ENCODE measurements at regions not wholly inside any gene's neighbourhood (a gene's known extent, or its start where the extent isn't known, plus 50 kb on each side); places are given as distances from the start of the nearest gene placed in this dataset.
A peak's percentile ranks its signal among the peaks of the same experiment; 100 is the strongest.

- DNase-seq (ENCODE audit: low read depth, low spot score), result no peak
- Histone ChIP-seq H3K4me2 (ENCODE audit: control insufficient read depth, extremely low read depth, insufficient read depth, low read depth, low read length) (no peak overlapping the region), H2AFZ (ENCODE audit: control insufficient read depth, low read length) (no peak overlapping the region)
These were observed 80.0 kb upstream of the RPS6KA2 start for GRCh38 chr6:166707045-166707444.

GRCh38 chr6:166705069-166705468 lies 78.0 kb upstream of the RPS6KA2 start:
- no peak for TF ChIP-seq EZH2 (IDR thresholded peaks at IDR 0.05; ENCODE audit: low read length)
- Histone ChIP-seq H3K4me2 (ENCODE audit: control insufficient read depth, extremely low read depth, insufficient read depth, low read depth, low read length) (no peak overlapping the region), H3K27ac (ENCODE audit: control insufficient read depth, insufficient read depth, low read length) (no peak overlapping the region), H3K9ac (ENCODE audit: control insufficient read depth, extremely low read depth, insufficient read depth, low read length) (no peak overlapping the region), H3K4me3 (ENCODE audit: control insufficient read depth in 2 of 3, extremely low read depth in 1 of 3, insufficient read depth in 2 of 3, low read depth in 1 of 3, low read length in 3 of 3) (no peak overlapping the region), H3K36me3 (ENCODE audit: control insufficient read depth in 2 of 2, extremely low read depth in 1 of 2, insufficient read depth in 2 of 2, low read length in 2 of 2) (no peaks in the 10 kb centered on the region), H3K4me1 (ENCODE audit: control insufficient read depth, extremely low read depth, insufficient read depth, low read length) (no peaks in the 10 kb centered on the region), H2AFZ (ENCODE audit: control insufficient read depth, low read length) (no peak overlapping the region), H3K9me3 (ENCODE audit: control insufficient read depth, low read depth, low read length) (no peaks in the 10 kb centered on the region), H3K27me3 (ENCODE audit: control insufficient read depth, extremely low read depth, insufficient read depth, low read length) (peaks cover 9% of the 10 kb centered on the region), H4K20me1 (ENCODE audit: control insufficient read depth, extremely low read depth, insufficient read depth, low read length) (no peaks in the 10 kb centered on the region), H3K79me2 (ENCODE audit: control insufficient read depth, insufficient read depth, low read length) (no peaks in the 10 kb centered on the region), H3K9me1 (ENCODE audit: control insufficient read depth, extremely low read depth, insufficient read depth, low read length) (no peaks in the 10 kb centered on the region)
- dilution Hi-C loops (cut with MboI; ENCODE audit: extremely low pct_ligation_motif_present, low sequenced_read_pairs), result no loop called here
- no peak for DNase-seq (ENCODE audit: low read depth, low spot score)
- FAIRE-seq, result no peak

More at GRCh38 chr6:166707045-166707444, 80.0 kb upstream of the RPS6KA2 start:
- H4K20me1 ChIP-seq (ENCODE audit: control insufficient read depth, extremely low read depth, insufficient read depth, low read length), result no peaks in the 10 kb centered on the region
- no peaks in the 10 kb centered on the region for H3K4me1 ChIP-seq (ENCODE audit: control insufficient read depth, extremely low read depth, insufficient read depth, low read length)
- no peaks in the 10 kb centered on the region for H3K79me2 ChIP-seq (ENCODE audit: control insufficient read depth, insufficient read depth, low read length)
- H3K9me3 ChIP-seq (ENCODE audit: control insufficient read depth, low read depth, low read length), result no peaks in the 10 kb centered on the region
- H3K27ac ChIP-seq (ENCODE audit: control insufficient read depth, insufficient read depth, low read length), result no peak overlapping the region
- H3K36me3 ChIP-seq (ENCODE audit: control insufficient read depth in 2 of 2, extremely low read depth in 1 of 2, insufficient read depth in 2 of 2, low read length in 2 of 2), result no peaks in the 10 kb centered on the region
- no peak overlapping the region for H3K4me3 ChIP-seq (ENCODE audit: control insufficient read depth in 2 of 3, extremely low read depth in 1 of 3, insufficient read depth in 2 of 3, low read depth in 1 of 3, low read length in 3 of 3)
- no peak overlapping the region for H3K9ac ChIP-seq (ENCODE audit: control insufficient read depth, extremely low read depth, insufficient read depth, low read length)
- no peak for FAIRE-seq
- peaks cover 9% of the 10 kb centered on the region for H3K27me3 ChIP-seq (ENCODE audit: control insufficient read depth, extremely low read depth, insufficient read depth, low read length)
- TF ChIP-seq CTCF (optimal IDR thresholded peaks at IDR 0.05 in 1 of 3, IDR thresholded peaks at IDR 0.05 in 1 of 3, conservative IDR thresholded peaks at IDR 0.05 in 1 of 3; ENCODE audit: extremely low read depth in 1 of 3, insufficient read depth in 2 of 3, low read length in 3 of 3) (peak in 1 of 3 experiments; percentile 23), EZH2 (IDR thresholded peaks at IDR 0.05; ENCODE audit: low read length) (no peak)
- dilution Hi-C loops (cut with MboI; ENCODE audit: extremely low pct_ligation_motif_present, low sequenced_read_pairs), result no loop called here
- no peaks in the 10 kb centered on the region for H3K9me1 ChIP-seq (ENCODE audit: control insufficient read depth, extremely low read depth, insufficient read depth, low read length)

- H3K4me2 ChIP-seq (ENCODE audit: control insufficient read depth, extremely low read depth, insufficient read depth, low read depth, low read length), result no peak overlapping the region
- no peak for FAIRE-seq
These were observed 77.1 kb upstream of the RPS6KA2 start for GRCh38 chr6:166704171-166704570.

More at GRCh38 chr6:166704171-166704570, 77.1 kb upstream of the RPS6KA2 start:
- H3K79me2 ChIP-seq (ENCODE audit: control insufficient read depth, insufficient read depth, low read length), result no peaks in the 10 kb centered on the region
- no peak overlapping the region for H3K9ac ChIP-seq (ENCODE audit: control insufficient read depth, extremely low read depth, insufficient read depth, low read length)
- H3K36me3 ChIP-seq (ENCODE audit: control insufficient read depth in 2 of 2, extremely low read depth in 1 of 2, insufficient read depth in 2 of 2, low read length in 2 of 2), result no peaks in the 10 kb centered on the region
- peaks cover 9% of the 10 kb centered on the region for H3K27me3 ChIP-seq (ENCODE audit: control insufficient read depth, extremely low read depth, insufficient read depth, low read length)
- no peak for DNase-seq (ENCODE audit: low read depth, low spot score)
- no peak overlapping the region for H2AFZ ChIP-seq (ENCODE audit: control insufficient read depth, low read length)
- H3K4me3 ChIP-seq (ENCODE audit: control insufficient read depth in 2 of 3, extremely low read depth in 1 of 3, insufficient read depth in 2 of 3, low read depth in 1 of 3, low read length in 3 of 3), result no peak overlapping the region
- H4K20me1 ChIP-seq (ENCODE audit: control insufficient read depth, extremely low read depth, insufficient read depth, low read length), result no peaks in the 10 kb centered on the region
- TF ChIP-seq EZH2 (IDR thresholded peaks at IDR 0.05; ENCODE audit: low read length) (no peak), CTCF (optimal IDR thresholded peaks at IDR 0.05 in 1 of 3, IDR thresholded peaks at IDR 0.05 in 1 of 3, conservative IDR thresholded peaks at IDR 0.05 in 1 of 3; ENCODE audit: extremely low read depth in 1 of 3, insufficient read depth in 2 of 3, low read length in 3 of 3) (no peak)
- H3K4me1 ChIP-seq (ENCODE audit: control insufficient read depth, extremely low read depth, insufficient read depth, low read length), result no peaks in the 10 kb centered on the region
- H3K27ac ChIP-seq (ENCODE audit: control insufficient read depth, insufficient read depth, low read length), result no peak overlapping the region
- dilution Hi-C loops (cut with MboI; ENCODE audit: extremely low pct_ligation_motif_present, low sequenced_read_pairs), result no loop called here
- H3K9me3 ChIP-seq (ENCODE audit: control insufficient read depth, low read depth, low read length), result no peaks in the 10 kb centered on the region
- H3K9me1 ChIP-seq (ENCODE audit: control insufficient read depth, extremely low read depth, insufficient read depth, low read length), result no peaks in the 10 kb centered on the region

Measured in keratinocyte (primary cell).